T-helper 2 cell treated with Interferon-gamma antibody and Interleukin-4, amounts not matched to agents 5 μg/mL and 100 μg/mL, for 36 hours (primary cell): ENCODE measurements at regions not wholly inside any gene's neighbourhood (a gene's known extent, or its start where the extent isn't known, plus 50 kb on each side); places are given as distances from the start of the nearest gene placed in this dataset.
"Not testable (repeated sequence)": the region's sequence is repeated elsewhere in the genome, so short reads cannot be mapped to it uniquely, and the experiment has no call there.

Experiments used
- DNase-seq: peaks from one replicate; pipeline ENCODE4 v3.0.0; 2021; ENCODE audit warnings: low spot score
- H3K27ac Mint-ChIP-seq: one replicate; pipeline ENCODE4 v1.8.0; 2021; ENCODE audit warnings: mild to moderate bottlenecking, mixed read lengths
- H3K27me3 Mint-ChIP-seq: one replicate; pipeline ENCODE4 v1.8.0; 2021; ENCODE audit warnings: low read depth, mixed read lengths
- H3K36me3 Mint-ChIP-seq: one replicate; pipeline ENCODE4 v1.8.0; 2021; ENCODE audit warnings: low read depth, mixed read lengths
- H3K4me1 Mint-ChIP-seq: one replicate; pipeline ENCODE4 v1.8.0; 2021; ENCODE audit warnings: low read depth, mixed read lengths
- H3K4me3 Mint-ChIP-seq: one replicate; pipeline ENCODE4 v1.8.0; 2022; ENCODE audit warnings: mild to moderate bottlenecking, moderate library complexity, mixed read lengths
- H3K9me3 Mint-ChIP-seq: one replicate; pipeline ENCODE4 v1.8.0; 2021; ENCODE audit warnings: mixed read lengths

DNA sequence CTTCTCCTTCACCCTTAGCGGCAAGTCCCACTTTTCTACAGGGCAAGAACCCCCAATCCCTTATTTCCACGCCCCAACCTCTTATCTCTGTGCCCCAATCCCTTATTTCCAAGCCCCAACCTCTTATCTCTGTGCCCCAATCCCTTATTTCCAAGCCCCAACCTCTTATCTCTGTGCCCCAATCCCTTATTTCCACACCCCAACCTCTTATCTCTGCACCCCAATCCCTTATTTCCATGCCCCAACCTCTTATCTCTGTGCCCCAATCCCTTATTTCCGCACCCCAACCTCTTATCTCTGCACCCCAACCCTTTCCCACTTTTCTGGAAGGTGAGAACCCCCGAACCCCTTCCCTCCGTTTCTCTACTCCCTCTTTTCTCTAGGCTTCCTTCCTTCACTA lies 116.1 kb upstream of the GJE1 start:
- H3K4me3 Mint-ChIP-seq, DNase-seq, H3K9me3 Mint-ChIP-seq, H3K36me3 Mint-ChIP-seq, H3K27ac Mint-ChIP-seq, H3K4me1 Mint-ChIP-seq: not testable (repeated sequence)
- peaks cover 11% of the 10 kb centered on the region for H3K27me3 Mint-ChIP-seq

GRCh38 chr6:142015463-142015862 lies 117.3 kb upstream of the GJE1 start:
- H3K4me1 Mint-ChIP-seq, H3K9me3 Mint-ChIP-seq, H3K4me3 Mint-ChIP-seq, H3K36me3 Mint-ChIP-seq, DNase-seq, H3K27ac Mint-ChIP-seq: not testable (repeated sequence)
- H3K27me3 Mint-ChIP-seq: peaks cover 12% of the 10 kb centered on the region

DNA sequence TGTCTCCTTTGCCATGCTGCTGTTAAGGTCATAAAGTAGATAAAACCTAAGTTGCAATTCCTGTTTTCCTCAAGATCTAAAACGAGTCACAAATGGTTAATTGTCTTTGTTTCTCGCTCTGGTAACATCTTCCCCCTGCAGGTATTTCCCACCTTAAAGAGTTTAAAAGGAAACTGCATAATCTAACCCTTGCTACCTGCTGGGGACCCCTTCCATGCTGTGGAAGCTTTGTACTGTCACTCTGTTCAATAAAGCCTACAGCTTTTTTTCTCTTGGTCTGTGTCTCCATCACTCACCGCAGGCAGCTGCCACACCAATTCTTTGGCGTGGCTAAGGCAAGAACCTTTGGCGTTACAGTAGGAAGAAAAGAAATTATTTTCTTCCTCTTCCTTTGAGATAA lies 117.7 kb upstream of the GJE1 start:
- no peaks in the 10 kb centered on the region for H3K9me3 Mint-ChIP-seq
- no peak for DNase-seq
- H3K27me3 Mint-ChIP-seq: peaks cover 12% of the 10 kb centered on the region
- peaks cover 4% of the 10 kb centered on the region for H3K4me1 Mint-ChIP-seq
- no peak overlapping the region for H3K27ac Mint-ChIP-seq
- H3K4me3 Mint-ChIP-seq: no peak overlapping the region
- H3K36me3 Mint-ChIP-seq: no peaks in the 10 kb centered on the region

GRCh38 chr6:142014515-142014914 lies 118.2 kb upstream of the GJE1 start:
- Mint-ChIP-seq H3K36me3 (no peaks in the 10 kb centered on the region), H3K27ac (no peak overlapping the region), H3K4me1 (peaks cover 4% of the 10 kb centered on the region), H3K27me3 (peaks cover 12% of the 10 kb centered on the region), H3K9me3 (no peaks in the 10 kb centered on the region), H3K4me3 (no peak overlapping the region)
- no peak for DNase-seq

DNA sequence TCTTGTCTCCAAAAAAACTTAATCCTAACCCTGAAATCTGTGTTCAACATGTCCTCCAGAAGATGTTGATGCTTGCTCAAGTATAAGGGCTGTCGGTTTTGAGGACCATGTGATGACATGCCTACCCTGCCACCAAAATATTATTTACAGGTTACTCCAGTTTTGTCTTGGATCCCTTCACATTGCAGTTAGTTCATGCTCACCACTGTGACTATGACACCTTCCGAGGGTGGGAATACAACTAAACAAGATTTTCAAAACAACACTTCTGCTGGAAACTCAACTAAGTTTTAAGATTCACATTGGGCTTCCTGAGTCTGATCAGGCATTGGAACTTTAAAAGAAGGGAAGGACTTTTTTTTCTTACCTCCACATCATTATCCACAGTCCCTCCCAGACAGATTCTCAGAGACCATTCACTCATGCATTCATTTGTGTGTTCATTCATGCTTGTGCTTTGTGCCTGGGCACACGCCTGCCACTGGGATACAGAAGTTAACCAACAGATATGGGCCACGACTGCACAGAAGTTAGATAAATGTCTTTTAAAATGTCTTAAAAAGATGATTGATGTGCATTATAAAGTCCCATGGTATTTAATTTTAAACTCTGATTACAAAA lies 118.7 kb upstream of the GJE1 start:
- no peaks in the 10 kb centered on the region for H3K36me3 Mint-ChIP-seq
- no peak overlapping the region for H3K4me3 Mint-ChIP-seq
- H3K9me3 Mint-ChIP-seq: no peaks in the 10 kb centered on the region
- H3K27me3 Mint-ChIP-seq: peaks cover 12% of the 10 kb centered on the region
- H3K4me1 Mint-ChIP-seq: peaks cover 4% of the 10 kb centered on the region
- no peak overlapping the region for H3K27ac Mint-ChIP-seq
- DNase-seq: no peak

DNA sequence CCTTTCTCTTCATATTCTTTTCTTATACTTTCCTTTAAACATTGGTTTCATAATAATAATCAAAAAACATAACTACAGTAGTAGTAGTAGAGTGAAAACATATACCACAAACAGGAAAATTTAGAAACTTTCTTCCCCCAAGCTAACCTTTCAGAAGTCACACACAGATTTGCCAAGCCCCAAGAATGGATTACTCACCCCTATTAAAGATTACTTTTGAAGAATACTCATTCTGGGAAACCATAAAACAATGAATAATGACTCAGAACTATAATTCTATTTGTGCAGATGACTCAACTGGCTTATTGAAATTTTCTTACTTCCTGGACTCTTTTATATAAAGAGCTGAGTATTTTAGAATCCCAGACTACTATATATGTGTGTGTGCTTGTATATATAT lies 119.4 kb upstream of the GJE1 start:
- Mint-ChIP-seq H3K27ac (no peak overlapping the region), H3K4me3 (no peak overlapping the region)

DNA sequence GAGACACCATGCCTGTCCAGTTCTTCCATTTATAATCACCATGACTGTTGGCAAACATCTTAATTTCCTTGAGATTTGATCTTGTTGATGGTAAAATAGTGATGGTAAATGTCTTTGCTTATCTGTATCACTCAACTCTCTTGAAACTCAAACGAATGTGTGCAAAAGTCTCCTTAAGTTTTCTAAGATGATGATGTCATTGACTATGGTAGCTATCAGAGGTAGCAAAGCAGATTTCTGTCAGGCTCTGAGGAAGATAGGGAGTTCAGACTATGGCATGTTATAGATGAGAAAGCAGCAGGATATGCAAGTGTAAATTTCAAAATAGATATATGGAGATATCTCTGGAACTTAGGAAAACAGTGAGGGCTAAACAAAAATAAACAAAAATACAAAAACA lies 121.0 kb upstream of the GJE1 start:
- Mint-ChIP-seq H3K36me3 (no peaks in the 10 kb centered on the region), H3K4me1 (peaks cover 4% of the 10 kb centered on the region), H3K9me3 (no peaks in the 10 kb centered on the region), H3K27ac (no peak overlapping the region), H3K27me3 (peaks cover 12% of the 10 kb centered on the region), H3K4me3 (no peak overlapping the region)
- DNase-seq: no peak

More for the DNA sequence above, 119.4 kb upstream of the GJE1 start:
- Mint-ChIP-seq H3K36me3 (no peaks in the 10 kb centered on the region), H3K9me3 (no peaks in the 10 kb centered on the region), H3K4me1 (peaks cover 4% of the 10 kb centered on the region), H3K27me3 (peaks cover 12% of the 10 kb centered on the region)
- no peak for DNase-seq

DNA sequence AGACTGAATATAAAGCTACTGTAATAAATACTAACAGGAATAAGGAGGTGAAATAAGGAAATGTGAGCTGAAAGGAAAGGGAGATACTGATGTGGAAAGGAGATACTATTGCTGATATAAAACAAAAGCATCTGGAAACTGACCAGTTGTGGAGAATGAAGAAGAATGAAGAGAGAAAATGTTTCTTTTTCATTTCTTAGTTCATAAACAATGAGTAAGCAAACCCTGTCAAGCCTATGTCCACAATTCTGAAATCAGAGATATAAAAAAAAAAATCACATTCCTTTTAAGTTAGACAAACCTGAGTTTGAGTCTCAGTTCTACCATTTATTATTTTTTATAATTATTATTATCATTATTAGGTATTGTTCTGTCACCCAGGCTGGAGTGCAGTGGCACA lies 121.6 kb upstream of the GJE1 start:
- Mint-ChIP-seq H3K9me3 (no peaks in the 10 kb centered on the region), H3K4me1 (peaks cover 4% of the 10 kb centered on the region), H3K27ac (no peak overlapping the region), H3K4me3 (no peak overlapping the region), H3K27me3 (peaks cover 12% of the 10 kb centered on the region), H3K36me3 (no peaks in the 10 kb centered on the region)
- DNase-seq: no peak

DNA sequence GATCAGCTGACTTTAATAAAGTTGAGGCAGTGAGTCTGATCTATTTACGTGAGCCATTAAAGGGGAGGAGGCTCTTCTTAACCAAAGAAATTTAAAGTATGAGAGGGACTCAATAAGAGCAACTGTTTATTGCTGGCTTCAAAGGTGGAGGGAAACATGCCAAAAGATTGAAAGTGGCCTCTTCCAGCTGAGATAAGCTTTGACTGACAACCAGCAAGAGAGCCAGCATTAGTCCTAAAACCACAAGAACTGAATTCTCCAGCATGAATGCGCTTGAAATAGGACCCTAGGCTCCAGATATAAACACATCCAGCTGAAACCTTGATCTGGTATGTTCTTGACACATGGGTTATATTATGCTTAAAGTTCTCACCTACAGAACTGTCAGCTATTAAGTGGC lies 123.1 kb upstream of the GJE1 start:
- Mint-ChIP-seq H3K4me1 (peaks cover 4% of the 10 kb centered on the region), H3K27ac (no peak overlapping the region), H3K4me3 (no peak overlapping the region), H3K27me3 (peaks cover 8% of the 10 kb centered on the region), H3K9me3 (no peaks in the 10 kb centered on the region), H3K36me3 (no peaks in the 10 kb centered on the region)
- no peak for DNase-seq

DNA sequence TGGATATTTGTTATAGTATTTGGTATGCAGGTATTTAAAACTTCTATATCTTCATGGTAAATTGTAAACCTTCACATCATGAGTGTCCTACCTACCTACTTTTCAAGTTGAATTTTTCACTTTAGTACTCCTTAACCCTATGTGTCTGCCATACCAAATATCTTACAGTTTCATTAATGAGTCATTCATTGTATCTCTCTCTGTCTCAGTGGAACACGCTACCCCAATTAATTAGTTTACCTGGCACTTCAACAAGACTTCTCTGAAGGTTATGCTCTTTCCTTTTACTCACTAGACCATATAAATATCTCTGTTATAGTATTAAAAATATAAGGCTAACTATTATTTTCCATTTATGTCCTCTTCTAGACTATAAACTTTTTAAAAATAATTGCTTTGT lies 123.9 kb upstream of the GJE1 start:
- H3K27ac Mint-ChIP-seq: no peak overlapping the region
- H3K36me3 Mint-ChIP-seq: no peaks in the 10 kb centered on the region

GRCh38 chr6:142008016-142008735 lies 124.5 kb upstream of the GJE1 start:
- no peak overlapping the region for H3K4me3 Mint-ChIP-seq
- H3K27ac Mint-ChIP-seq: no peak overlapping the region
- peaks cover 2% of the 10 kb centered on the region for H3K4me1 Mint-ChIP-seq
- peaks cover 6% of the 10 kb centered on the region for H3K27me3 Mint-ChIP-seq
- H3K9me3 Mint-ChIP-seq: no peaks in the 10 kb centered on the region
- no peaks in the 10 kb centered on the region for H3K36me3 Mint-ChIP-seq
- DNase-seq: no peak

More for the DNA sequence above, 123.9 kb upstream of the GJE1 start:
- Mint-ChIP-seq H3K9me3 (no peaks in the 10 kb centered on the region), H3K4me3 (no peak overlapping the region), H3K4me1 (peaks cover 4% of the 10 kb centered on the region), H3K27me3 (peaks cover 8% of the 10 kb centered on the region)
- DNase-seq: no peak

DNA sequence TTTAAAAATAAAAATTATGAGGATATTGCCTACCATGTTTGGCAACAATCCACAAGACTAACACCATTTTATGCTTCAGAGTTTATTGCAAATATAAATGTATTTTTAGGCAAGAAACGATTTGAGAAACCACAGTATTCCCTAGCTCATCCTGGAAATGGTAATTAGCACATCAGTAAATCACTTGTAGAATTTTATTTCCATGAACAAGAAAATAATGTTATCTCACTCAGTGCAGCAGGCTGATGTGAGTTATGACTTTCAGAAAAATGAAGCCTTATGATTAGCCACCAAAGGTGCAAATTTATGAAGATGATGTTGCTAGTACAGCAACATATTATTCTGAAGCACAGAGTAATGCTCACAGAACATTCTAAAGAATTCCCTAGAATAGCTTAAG lies 127.7 kb upstream of the GJE1 start:
- Mint-ChIP-seq H3K4me3 (no peak overlapping the region), H3K9me3 (no peaks in the 10 kb centered on the region), H3K4me1 (no peaks in the 10 kb centered on the region), H3K27ac (no peak overlapping the region), H3K27me3 (no peaks in the 10 kb centered on the region), H3K36me3 (no peaks in the 10 kb centered on the region)
- no peak for DNase-seq

DNA sequence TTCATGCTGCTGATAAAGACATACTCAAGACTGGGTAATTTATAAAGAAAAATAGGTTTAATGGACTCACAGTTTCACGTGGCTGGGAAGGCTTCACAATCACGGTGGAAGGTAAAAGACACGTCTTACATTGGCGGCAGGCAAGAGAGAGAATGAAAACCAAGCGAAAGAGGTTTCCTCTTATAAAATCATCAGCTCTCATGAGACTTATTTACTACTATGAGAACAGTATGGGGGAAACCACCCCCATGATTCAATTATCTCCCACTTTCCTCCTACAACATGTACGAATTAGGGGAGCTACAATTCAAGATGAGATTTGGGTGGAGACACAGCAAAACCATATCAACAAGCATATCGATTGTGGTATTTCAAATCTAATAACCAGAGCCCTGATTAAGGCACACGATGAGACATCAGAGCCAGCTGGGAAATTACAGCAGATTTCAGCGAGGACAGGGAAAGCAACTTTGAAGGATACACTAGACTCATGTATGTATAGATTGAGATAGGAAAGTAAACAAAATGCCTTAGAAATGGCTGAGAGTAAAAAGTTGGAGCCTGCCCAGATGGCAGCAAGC lies 129.8 kb upstream of the GJE1 start:
- DNase-seq: no peak
- no peaks in the 10 kb centered on the region for H3K4me1 Mint-ChIP-seq
- no peaks in the 10 kb centered on the region for H3K27me3 Mint-ChIP-seq
- no peak overlapping the region for H3K27ac Mint-ChIP-seq
- H3K9me3 Mint-ChIP-seq: no peaks in the 10 kb centered on the region
- no peaks in the 10 kb centered on the region for H3K36me3 Mint-ChIP-seq
- H3K4me3 Mint-ChIP-seq: no peak overlapping the region

- DNase-seq: no peak
- H3K27ac Mint-ChIP-seq: no peak overlapping the region
- peaks cover 3% of the 10 kb centered on the region for H3K9me3 Mint-ChIP-seq
- no peaks in the 10 kb centered on the region for H3K27me3 Mint-ChIP-seq
- no peaks in the 10 kb centered on the region for H3K36me3 Mint-ChIP-seq
- no peak overlapping the region for H3K4me3 Mint-ChIP-seq
- no peaks in the 10 kb centered on the region for H3K4me1 Mint-ChIP-seq
Observed at GRCh38 chr6:141996823-141997222, 135.9 kb upstream of the GJE1 start.
